ENCODE measurements at regions not wholly inside any gene's neighbourhood (a gene's known extent, or its start where the extent isn't known, plus 50 kb on each side); places are given as distances from the start of the nearest gene placed in this dataset.

- H3K36me3 ChIP-seq (ENCODE audit: insufficient read depth, low read length) = no peaks in the 10 kb centered on the region
- TF ChIP-seq EZH2 (IDR thresholded peaks at IDR 0.05; ENCODE audit: insufficient read depth, low read length) = no peak
- TF ChIP-seq, protein P1, sequence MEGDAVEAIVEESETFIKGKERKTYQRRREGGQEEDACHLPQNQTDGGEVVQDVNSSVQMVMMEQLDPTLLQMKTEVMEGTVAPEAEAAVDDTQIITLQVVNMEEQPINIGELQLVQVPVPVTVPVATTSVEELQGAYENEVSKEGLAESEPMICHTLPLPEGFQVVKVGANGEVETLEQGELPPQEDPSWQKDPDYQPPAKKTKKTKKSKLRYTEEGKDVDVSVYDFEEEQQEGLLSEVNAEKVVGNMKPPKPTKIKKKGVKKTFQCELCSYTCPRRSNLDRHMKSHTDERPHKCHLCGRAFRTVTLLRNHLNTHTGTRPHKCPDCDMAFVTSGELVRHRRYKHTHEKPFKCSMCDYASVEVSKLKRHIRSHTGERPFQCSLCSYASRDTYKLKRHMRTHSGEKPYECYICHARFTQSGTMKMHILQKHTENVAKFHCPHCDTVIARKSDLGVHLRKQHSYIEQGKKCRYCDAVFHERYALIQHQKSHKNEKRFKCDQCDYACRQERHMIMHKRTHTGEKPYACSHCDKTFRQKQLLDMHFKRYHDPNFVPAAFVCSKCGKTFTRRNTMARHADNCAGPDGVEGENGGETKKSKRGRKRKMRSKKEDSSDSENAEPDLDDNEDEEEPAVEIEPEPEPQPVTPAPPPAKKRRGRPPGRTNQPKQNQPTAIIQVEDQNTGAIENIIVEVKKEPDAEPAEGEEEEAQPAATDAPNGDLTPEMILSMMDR (IDR thresholded peaks at IDR 0.05; ENCODE audit: insufficient read depth, low read depth, low read length) = no peak
- no peak overlapping the region for H3K4me3 ChIP-seq (ENCODE audit: insufficient read depth, low read depth, low read length)
- DNase-seq (ENCODE audit: low read depth) = no peak
- H3K9me3 ChIP-seq (ENCODE audit: insufficient read depth, low read depth, low read length) = peaks cover 3% of the 10 kb centered on the region
- H3K4me2 ChIP-seq (ENCODE audit: low read length) = no peak overlapping the region
- H3K79me2 ChIP-seq (ENCODE audit: insufficient read depth, low read length) = no peaks in the 10 kb centered on the region
- peaks cover 8% of the 10 kb centered on the region for H3K27me3 Mint-ChIP-seq (ENCODE audit: low read depth, unreplicated experiment)
- H3K4me1 ChIP-seq (ENCODE audit: insufficient read depth, low read length) = no peaks in the 10 kb centered on the region
- H3K27me3 ChIP-seq (ENCODE audit: insufficient read depth, low read length) = no peaks in the 10 kb centered on the region
- no peak overlapping the region for H3K4me3 Mint-ChIP-seq (ENCODE audit: unreplicated experiment)
- H4K20me1 ChIP-seq (ENCODE audit: insufficient read depth, low read length) = no peaks in the 10 kb centered on the region
- no peaks in the 10 kb centered on the region for H3K36me3 Mint-ChIP-seq (ENCODE audit: low read depth, unreplicated experiment)
- no peaks in the 10 kb centered on the region for H3K9me3 Mint-ChIP-seq (ENCODE audit: unreplicated experiment)
- H3K4me1 Mint-ChIP-seq (ENCODE audit: low read depth, unreplicated experiment) = no peaks in the 10 kb centered on the region
- H3K27ac ChIP-seq (ENCODE audit: low read depth, low read length) = no peak overlapping the region
- no peak overlapping the region for H3K9ac ChIP-seq (ENCODE audit: low read length)
- FAIRE-seq = no peak
- no peak overlapping the region for H2AFZ ChIP-seq (ENCODE audit: low read depth, low read length)
- H3K27ac Mint-ChIP-seq (ENCODE audit: unreplicated experiment) = no peak overlapping the region
These were observed 267.8 kb downstream of the MED10 start for GRCh38 chr5:6110441-6111005.

DNA sequence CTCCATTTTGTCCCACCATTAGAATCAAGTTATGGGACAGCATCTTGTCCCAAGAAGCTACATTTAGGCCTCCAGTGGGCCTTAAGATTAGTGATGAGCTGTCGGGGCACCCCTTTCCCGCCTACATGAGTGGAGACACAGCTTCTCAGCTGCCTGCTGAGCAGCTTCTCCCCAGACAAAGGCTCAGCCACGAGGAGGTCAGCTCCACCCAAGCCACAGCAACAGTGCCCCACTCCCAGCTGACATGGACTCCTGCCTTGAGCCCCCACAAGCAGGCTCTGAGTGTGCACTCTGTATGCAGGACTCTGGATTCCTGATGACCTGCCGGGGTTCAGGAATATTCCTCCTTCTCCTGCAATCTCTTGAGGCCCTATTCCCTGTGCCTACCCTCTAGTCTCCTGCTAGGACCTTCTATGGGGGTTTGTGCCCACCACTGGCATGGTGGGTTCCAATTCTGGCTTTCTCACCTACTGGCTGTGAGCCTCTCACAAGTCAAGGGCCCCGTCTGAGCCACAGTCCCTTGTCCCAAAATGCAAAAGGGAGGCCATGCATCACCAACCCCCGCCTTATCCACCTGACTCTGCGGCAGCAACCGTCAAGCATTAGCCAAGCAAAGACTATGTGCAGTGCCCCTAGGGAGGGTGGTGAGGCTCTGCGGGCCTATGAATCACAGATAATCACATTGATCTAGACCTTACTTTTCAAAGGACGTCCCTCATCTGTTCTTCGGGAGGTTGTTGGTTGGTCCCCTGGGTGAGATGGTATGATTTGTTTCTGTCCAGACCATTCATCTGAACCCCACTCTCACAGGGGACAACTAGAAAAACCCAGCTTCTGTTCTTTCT is 269.1 kb downstream of the MED10 start:
- H3K4me3 ChIP-seq (ENCODE audit: insufficient read depth, low read depth, low read length) = no peak overlapping the region
- H3K4me1 ChIP-seq (ENCODE audit: insufficient read depth, low read length) = no peaks in the 10 kb centered on the region
- H2AFZ ChIP-seq (ENCODE audit: low read depth, low read length) = no peak overlapping the region
- H4K20me1 ChIP-seq (ENCODE audit: insufficient read depth, low read length) = no peaks in the 10 kb centered on the region
- no peaks in the 10 kb centered on the region for H3K36me3 ChIP-seq (ENCODE audit: insufficient read depth, low read length)
- H3K27ac ChIP-seq (ENCODE audit: low read depth, low read length) = no peak overlapping the region
- no peaks in the 10 kb centered on the region for H3K9me3 Mint-ChIP-seq (ENCODE audit: unreplicated experiment)
- no peaks in the 10 kb centered on the region for H3K4me1 Mint-ChIP-seq (ENCODE audit: low read depth, unreplicated experiment)
- DNase-seq (ENCODE audit: low read depth) = no peak
- peaks cover 11% of the 10 kb centered on the region for H3K27me3 Mint-ChIP-seq (ENCODE audit: low read depth, unreplicated experiment)
- no peaks in the 10 kb centered on the region for H3K27me3 ChIP-seq (ENCODE audit: insufficient read depth, low read length)
- peaks cover 3% of the 10 kb centered on the region for H3K9me3 ChIP-seq (ENCODE audit: insufficient read depth, low read depth, low read length)
- H3K27ac Mint-ChIP-seq (ENCODE audit: unreplicated experiment) = no peak overlapping the region
- TF ChIP-seq, protein P1 (IDR thresholded peaks at IDR 0.05; ENCODE audit: insufficient read depth, low read depth, low read length) = no peak
- no peak for TF ChIP-seq EZH2 (IDR thresholded peaks at IDR 0.05; ENCODE audit: insufficient read depth, low read length)
- H3K36me3 Mint-ChIP-seq (ENCODE audit: low read depth, unreplicated experiment) = no peaks in the 10 kb centered on the region
- no peak for FAIRE-seq
- H3K4me3 Mint-ChIP-seq (ENCODE audit: unreplicated experiment) = no peak overlapping the region
- H3K9ac ChIP-seq (ENCODE audit: low read length) = no peak overlapping the region
- H3K4me2 ChIP-seq (ENCODE audit: low read length) = no peak overlapping the region
- no peaks in the 10 kb centered on the region for H3K79me2 ChIP-seq (ENCODE audit: insufficient read depth, low read length)

DNA sequence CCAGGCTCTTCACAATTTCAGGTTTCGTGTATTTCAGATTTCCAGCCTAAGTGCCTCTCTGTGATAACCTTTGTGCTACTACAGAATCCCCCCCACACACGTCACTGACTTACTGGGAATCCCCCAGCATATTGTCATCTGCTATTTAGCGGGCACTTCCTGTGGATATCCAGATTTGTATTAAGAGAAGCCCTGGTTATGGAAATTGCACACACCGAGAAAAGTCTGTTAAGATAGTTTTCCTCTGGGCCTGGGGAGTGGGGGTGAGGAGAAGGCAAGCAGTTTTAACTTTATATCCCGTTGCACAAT is 269.9 kb downstream of the MED10 start:
- Histone ChIP-seq H4K20me1 (ENCODE audit: insufficient read depth, low read length) (no peaks in the 10 kb centered on the region), H3K36me3 (ENCODE audit: insufficient read depth, low read length) (no peaks in the 10 kb centered on the region), H3K4me3 (ENCODE audit: insufficient read depth, low read depth, low read length) (no peak overlapping the region), H3K4me2 (ENCODE audit: low read length) (no peak overlapping the region), H3K9ac (ENCODE audit: low read length) (no peak overlapping the region), H3K79me2 (ENCODE audit: insufficient read depth, low read length) (no peaks in the 10 kb centered on the region), H3K9me3 (ENCODE audit: insufficient read depth, low read depth, low read length) (peaks cover 6% of the 10 kb centered on the region), H3K27me3 (ENCODE audit: insufficient read depth, low read length) (no peaks in the 10 kb centered on the region), H3K4me1 (ENCODE audit: insufficient read depth, low read length) (no peaks in the 10 kb centered on the region), H3K27ac (ENCODE audit: low read depth, low read length) (no peak overlapping the region), H2AFZ (ENCODE audit: low read depth, low read length) (no peak overlapping the region)
- Mint-ChIP-seq H3K36me3 (ENCODE audit: low read depth, unreplicated experiment) (no peaks in the 10 kb centered on the region), H3K4me3 (ENCODE audit: unreplicated experiment) (no peak overlapping the region), H3K27me3 (ENCODE audit: low read depth, unreplicated experiment) (peaks cover 15% of the 10 kb centered on the region), H3K9me3 (ENCODE audit: unreplicated experiment) (no peaks in the 10 kb centered on the region), H3K27ac (ENCODE audit: unreplicated experiment) (no peak overlapping the region), H3K4me1 (ENCODE audit: low read depth, unreplicated experiment) (no peaks in the 10 kb centered on the region)
- TF ChIP-seq, protein P1 (IDR thresholded peaks at IDR 0.05; ENCODE audit: insufficient read depth, low read depth, low read length) = no peak
- no peak for TF ChIP-seq EZH2 (IDR thresholded peaks at IDR 0.05; ENCODE audit: insufficient read depth, low read length)
- FAIRE-seq (no peak), DNase-seq (ENCODE audit: low read depth) (no peak)
